GM06990 (cell line): ENCODE measurements at regions not wholly inside any gene's neighbourhood (a gene's known extent, or its start where the extent isn't known, plus 50 kb on each side); places are given as distances from the start of the nearest gene placed in this dataset.

ENCODE experiments used
- DNase-seq: peaks from one replicate; pipeline ENCODE4 v3.0.0-alpha.2; 2011; ENCODE audit not compliant: insufficient read length; ENCODE audit errors: extremely low read depth
- H3K27me3 ChIP-seq: replicated peaks from 2 replicates; pipeline ENCODE4 v1.6.0; 2011; ENCODE audit warnings: low read length; ENCODE audit not compliant: control insufficient read depth, insufficient read depth
- H3K36me3 ChIP-seq: 2 replicates; pipeline ENCODE4 v1.5.1; 2011; ENCODE audit warnings: low read length; ENCODE audit not compliant: control insufficient read depth, insufficient read depth
- H3K4me3 ChIP-seq: replicated peaks from 2 replicates; pipeline ENCODE4 v1.5.1; 2011; ENCODE audit warnings: low read depth, mild to moderate bottlenecking, control low read depth, low read length
- CTCF ChIP-seq: IDR thresholded peaks from 2 replicates; pipeline ENCODE4 v1.5.1; 2011; ENCODE audit warnings: low read length, control low read depth, mild to moderate bottlenecking, inconsistent platforms; ENCODE audit not compliant: insufficient read depth, poor library complexity, severe bottlenecking

- DNase-seq, result no peak
- H3K4me3 ChIP-seq, result no peak overlapping the region
- H3K36me3 ChIP-seq, result no peaks in the 10 kb centered on the region
- no peaks in the 10 kb centered on the region; the same call in 1 of the 2 replicates for H3K27me3 ChIP-seq
- TF ChIP-seq CTCF, result no peak
These were observed 60.6 kb downstream of the PABIR2 start for GRCh38 chrX:134736356-134736755.

GRCh38 chrX:134735015-134735414 lies 62.0 kb downstream of the PABIR2 start:
- H3K27me3 ChIP-seq, result no peaks in the 10 kb centered on the region; the same call in 1 of the 2 replicates
- TF ChIP-seq CTCF, result no peak
- DNase-seq, result no peak
- no peaks in the 10 kb centered on the region for H3K36me3 ChIP-seq
- no peak overlapping the region for H3K4me3 ChIP-seq

GRCh38 chrX:134734466-134734952 lies 62.5 kb downstream of the PABIR2 start:
- no peaks in the 10 kb centered on the region for H3K36me3 ChIP-seq
- H3K27me3 ChIP-seq, result no peaks in the 10 kb centered on the region; the same call in 1 of the 2 replicates
- TF ChIP-seq CTCF, result no peak
- H3K4me3 ChIP-seq, result no peak overlapping the region
- no peak for DNase-seq

- Histone ChIP-seq H3K4me3 (no peak overlapping the region), H3K27me3 (no peaks in the 10 kb centered on the region), H3K36me3 (no peaks in the 10 kb centered on the region)
- DNase-seq, result no peak
- TF ChIP-seq CTCF, result no peak
These were observed 63.4 kb downstream of the PABIR2 start for GRCh38 chrX:134733591-134733990.

- Histone ChIP-seq H3K4me3 (no peak overlapping the region), H3K36me3 (no peaks in the 10 kb centered on the region), H3K27me3 (no peaks in the 10 kb centered on the region)
- no peak for DNase-seq
- no peak for TF ChIP-seq CTCF
These were observed 64.3 kb downstream of the PABIR2 start for GRCh38 chrX:134732676-134733075.

- no peak for TF ChIP-seq CTCF
- Histone ChIP-seq H3K36me3 (no peaks in the 10 kb centered on the region), H3K27me3 (no peaks in the 10 kb centered on the region), H3K4me3 (no peak overlapping the region)
- no peak for DNase-seq
These were observed 64.9 kb downstream of the PABIR2 start for GRCh38 chrX:134732152-134732551.
